SK-N-SH treated with all-trans-retinoic acid at 6 μM for 48 hours (cell line): ENCODE measurements at regions not wholly inside any gene's neighbourhood (a gene's known extent, or its start where the extent isn't known, plus 50 kb on each side); places are given as distances from the start of the nearest gene placed in this dataset.
A peak's percentile ranks its signal among the peaks of the same experiment; 100 is the strongest.

Source experiments
- ATAC-seq: fragments of 200-7000 bp; cut with Tn5 transposase; 3 replicates; pipeline ENCODE4 v1.9.1; 2020; ENCODE audit warnings: mild to moderate bottlenecking, moderate library complexity
- ARNTL ChIP-seq: fragments of 450-650 bp; formaldehyde crosslinking; IDR thresholded peaks from 2 replicates; pipeline ENCODE4 v1.5.0; 2020; ENCODE audit warnings: low read depth, mild to moderate bottlenecking, moderate library complexity, borderline replicate concordance
- CSDC2 ChIP-seq: fragments of 250-450 bp; sonication (Bioruptor Pico); IDR thresholded peaks from 2 replicates; pipeline ENCODE4 v1.5.0; 2020; ENCODE audit warnings: mild to moderate bottlenecking, moderate library complexity
- CSRNP3 ChIP-seq: fragments of 250-450 bp; sonication (Bioruptor Pico); IDR thresholded peaks from 2 replicates; pipeline ENCODE4 v1.5.1; 2021; ENCODE audit warnings: mild to moderate bottlenecking, moderate library complexity
- ESRRG ChIP-seq: fragments of 250-450 bp; sonication (Bioruptor Pico); IDR thresholded peaks from 2 replicates; pipeline ENCODE4 v1.6.1; 2021; ENCODE audit warnings: mild to moderate bottlenecking
- GLIS3 ChIP-seq: fragments of 250-450 bp; sonication (Bioruptor Pico); IDR thresholded peaks from 2 replicates; pipeline ENCODE4 v1.5.0; 2020; ENCODE audit warnings: mild to moderate bottlenecking, moderate library complexity
- ISL1 ChIP-seq: fragments of 250-450 bp; sonication (Bioruptor Pico); IDR thresholded peaks from 2 replicates; pipeline ENCODE4 v2.1.2; 2022; ENCODE audit warnings: mild to moderate bottlenecking, moderate library complexity
- OSR1 ChIP-seq: fragments of 250-450 bp; sonication (Bioruptor Pico); IDR thresholded peaks from 2 replicates; pipeline ENCODE4 v1.8.0; 2022; ENCODE audit warnings: moderate library complexity, mild to moderate bottlenecking, inconsistent platforms
- POU6F1 ChIP-seq: fragments of 250-450 bp; sonication (Bioruptor Pico); IDR thresholded peaks from 2 replicates; pipeline ENCODE4 v1.8.0; 2021; ENCODE audit warnings: low read depth, mild to moderate bottlenecking, moderate library complexity, borderline replicate concordance
- RARB ChIP-seq: fragments of 250-450 bp; sonication (Bioruptor Pico); IDR thresholded peaks from 2 replicates; pipeline ENCODE4 v1.8.0; 2021; ENCODE audit warnings: mild to moderate bottlenecking, moderate library complexity
- SNAI2 ChIP-seq: fragments of 250-450 bp; sonication (Bioruptor Pico); IDR thresholded peaks from 2 replicates; pipeline ENCODE4 v1.5.0; 2020; ENCODE audit warnings: mild to moderate bottlenecking, moderate library complexity
- TCF4 ChIP-seq: fragments of 250-450 bp; sonication (Bioruptor Pico); IDR thresholded peaks from 2 replicates; pipeline ENCODE4 v1.8.0; 2021; ENCODE audit warnings: mild to moderate bottlenecking, moderate library complexity, borderline replicate concordance
- TOX ChIP-seq: fragments of 250-450 bp; sonication (Bioruptor Pico); IDR thresholded peaks from 2 replicates; pipeline ENCODE4 v1.8.0; 2021; ENCODE audit warnings: mild to moderate bottlenecking, moderate library complexity, borderline replicate concordance
- TSHZ2 ChIP-seq: fragments of 250-450 bp; sonication (Bioruptor Pico); IDR thresholded peaks from 2 replicates; pipeline ENCODE4 v1.5.0; 2020; ENCODE audit warnings: mild to moderate bottlenecking, moderate library complexity
- ZFP3 ChIP-seq: fragments of 250-450 bp; sonication (Bioruptor Pico); IDR thresholded peaks from 2 replicates; pipeline ENCODE4 v1.5.0; 2020; ENCODE audit warnings: mild to moderate bottlenecking, moderate library complexity
- ZNF70 ChIP-seq: fragments of 450-650 bp; formaldehyde crosslinking; IDR thresholded peaks from 2 replicates; pipeline ENCODE4 v1.5.0; 2020; ENCODE audit warnings: mild to moderate bottlenecking, moderate library complexity
- ZNF8 ChIP-seq: fragments of 450-650 bp; formaldehyde crosslinking; IDR thresholded peaks from 2 replicates; pipeline ENCODE4 v1.5.0; 2020; ENCODE audit warnings: mild to moderate bottlenecking, moderate library complexity
- TF ChIP-seq, protein P1 (sequence below): fragments of 250-450 bp; sonication (Bioruptor Pico); IDR thresholded peaks from 2 replicates; pipeline ENCODE4 v1.8.0; 2020; ENCODE audit warnings: mild to moderate bottlenecking, moderate library complexity, borderline replicate concordance

- no peak for TF ChIP-seq ZNF70 (CRISPR knock-in tag)
- TF ChIP-seq ZNF8 (CRISPR knock-in tag) = no peak
- TF ChIP-seq, protein P1, sequence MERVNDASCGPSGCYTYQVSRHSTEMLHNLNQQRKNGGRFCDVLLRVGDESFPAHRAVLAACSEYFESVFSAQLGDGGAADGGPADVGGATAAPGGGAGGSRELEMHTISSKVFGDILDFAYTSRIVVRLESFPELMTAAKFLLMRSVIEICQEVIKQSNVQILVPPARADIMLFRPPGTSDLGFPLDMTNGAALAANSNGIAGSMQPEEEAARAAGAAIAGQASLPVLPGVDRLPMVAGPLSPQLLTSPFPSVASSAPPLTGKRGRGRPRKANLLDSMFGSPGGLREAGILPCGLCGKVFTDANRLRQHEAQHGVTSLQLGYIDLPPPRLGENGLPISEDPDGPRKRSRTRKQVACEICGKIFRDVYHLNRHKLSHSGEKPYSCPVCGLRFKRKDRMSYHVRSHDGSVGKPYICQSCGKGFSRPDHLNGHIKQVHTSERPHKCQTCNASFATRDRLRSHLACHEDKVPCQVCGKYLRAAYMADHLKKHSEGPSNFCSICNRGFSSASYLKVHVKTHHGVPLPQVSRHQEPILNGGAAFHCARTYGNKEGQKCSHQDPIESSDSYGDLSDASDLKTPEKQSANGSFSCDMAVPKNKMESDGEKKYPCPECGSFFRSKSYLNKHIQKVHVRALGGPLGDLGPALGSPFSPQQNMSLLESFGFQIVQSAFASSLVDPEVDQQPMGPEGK (CRISPR knock-in tag) = no peak
- TF ChIP-seq SNAI2 (CRISPR knock-in tag) = no peak
- peak; percentile 31; the same call in 1 of the 3 replicates for ATAC-seq
Observed at GRCh38 chr2:128449226-128450061, 130.8 kb upstream of the HS6ST1 start.

DNA sequence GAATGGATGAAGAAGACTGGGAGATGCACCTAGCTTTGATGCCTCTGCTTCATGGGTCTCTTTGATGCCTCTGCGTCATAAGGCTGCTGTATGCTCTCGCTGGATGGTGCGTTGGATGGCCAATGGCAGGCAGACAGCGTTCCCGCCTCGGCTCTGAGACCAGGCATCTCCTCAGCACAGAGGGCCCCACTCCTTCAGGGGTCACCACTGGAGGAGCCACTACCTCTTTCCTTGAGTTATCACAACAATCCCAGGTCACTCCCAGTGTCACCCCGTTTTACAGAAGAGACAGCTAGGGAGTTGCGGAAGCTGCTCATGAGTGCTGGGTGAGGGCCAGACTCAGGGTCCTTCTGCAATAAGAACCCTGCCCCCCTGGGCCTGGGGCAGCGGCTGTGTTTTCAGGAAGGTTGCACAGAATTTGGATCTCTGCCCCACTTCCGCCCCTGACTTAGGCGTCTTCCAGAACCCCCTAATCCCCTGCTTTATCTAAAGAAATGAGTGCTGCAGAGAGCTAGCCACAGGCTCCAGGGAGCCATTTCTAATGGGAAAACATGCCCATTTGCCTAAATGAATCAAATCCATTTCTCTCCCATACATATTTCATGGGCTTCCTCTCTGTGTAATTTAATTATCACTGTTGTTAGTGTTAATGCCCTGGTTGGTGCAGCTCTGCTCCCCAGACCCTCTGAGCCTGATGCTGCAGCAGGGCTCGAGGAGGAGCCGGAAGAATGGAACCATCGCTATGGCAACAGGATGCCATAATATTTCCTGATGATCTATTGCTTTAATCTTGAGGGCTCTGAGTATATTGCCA, 131.8 kb upstream of the HS6ST1 start:
- no peak for TF ChIP-seq ZNF70 (CRISPR knock-in tag)
- TF ChIP-seq TCF4 (CRISPR knock-in tag) = peak; percentile 50; the same call in 1 of the 2 replicates
- no peak for TF ChIP-seq OSR1 (CRISPR knock-in tag)
- ATAC-seq = peak; percentile 42; the same call in 1 of the 3 replicates

DNA sequence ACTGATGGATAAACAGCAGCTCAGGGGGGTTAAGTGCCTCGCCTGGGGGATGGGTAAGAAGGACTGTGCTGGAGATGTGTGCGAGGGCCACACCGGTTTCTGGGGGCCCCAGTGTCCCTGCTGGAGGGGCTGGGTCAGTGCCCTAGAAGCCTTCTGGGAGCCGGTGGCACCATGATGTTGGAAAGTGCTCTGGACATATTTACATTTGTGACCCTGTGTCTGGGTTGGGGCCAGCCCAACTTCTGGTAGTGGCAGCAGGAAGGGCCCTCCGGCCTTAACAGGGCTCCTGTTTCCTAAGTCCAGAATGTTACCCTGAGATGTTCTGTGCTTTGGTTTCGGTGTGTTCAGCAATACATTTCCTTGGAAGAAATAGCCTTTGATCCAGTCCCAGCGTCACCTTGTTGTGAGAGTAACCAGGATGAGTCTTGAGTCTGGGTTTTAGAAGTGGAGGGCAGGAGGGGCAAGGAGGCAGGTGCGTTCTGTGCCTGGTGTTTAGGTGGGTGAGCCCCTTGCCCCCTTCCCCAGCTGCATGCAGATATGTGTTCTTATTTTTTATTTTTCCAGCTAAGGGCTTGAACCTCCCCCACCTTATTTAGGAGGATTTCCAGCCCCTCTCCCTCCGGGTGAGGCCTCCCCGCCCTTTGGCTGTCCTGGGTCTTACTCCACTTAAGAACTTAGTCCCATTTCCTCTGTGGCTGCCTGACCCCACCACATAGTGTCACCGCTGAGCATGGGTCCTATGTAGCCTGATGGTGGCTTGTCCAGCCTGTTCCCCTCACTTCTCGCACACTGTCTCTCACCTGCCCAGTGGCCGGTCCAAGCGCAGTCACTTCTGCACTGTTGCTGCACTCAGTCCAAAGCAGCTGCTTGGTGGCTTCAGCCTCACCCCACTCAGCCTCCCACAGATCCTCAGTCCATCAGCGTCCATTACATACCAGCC, 132.7 kb upstream of the HS6ST1 start:
- no peak for ATAC-seq
- TF ChIP-seq GLIS3 (CRISPR knock-in tag) (no peak), ESRRG (no peak), RARB (no peak), TOX (CRISPR knock-in tag) (no peak), ZFP3 (CRISPR knock-in tag) (no peak), OSR1 (CRISPR knock-in tag) (no peak), SNAI2 (CRISPR knock-in tag) (no peak), TCF4 (CRISPR knock-in tag) (no peak), ARNTL (CRISPR knock-in tag) (no peak), CSDC2 (CRISPR knock-in tag) (no peak), POU6F1 (CRISPR knock-in tag) (no peak), CSRNP3 (no peak), ISL1 (CRISPR knock-in tag) (no peak), TSHZ2 (no peak)
